Keratinocyte (primary cell): ENCODE measurements at regions not wholly inside any gene's neighbourhood (a gene's known extent, or its start where the extent isn't known, plus 50 kb on each side); places are given as distances from the start of the nearest gene placed in this dataset.

ENCODE experiments used
- DNase-seq: peaks from one replicate; pipeline ENCODE4 v3.0.0-alpha.2; 2011; ENCODE audit warnings: low read depth, missing footprints, low spot score
- FAIRE-seq: peaks from 2 replicates; lab custom pipeline; 2011; peaks lifted over from hg19 to GRCh38; lab: Jason Lieb, UNC
- H2AFZ ChIP-seq: 2 replicates; pipeline ENCODE4 v1.6.0; 2012; ENCODE audit warnings: low read length, control low read depth, inconsistent platforms; ENCODE audit not compliant: control insufficient read depth
- H3K27ac ChIP-seq: 2 replicates; pipeline ENCODE4 v1.5.1; 2011; ENCODE audit warnings: low read length; ENCODE audit not compliant: control insufficient read depth, insufficient read depth
- H3K27me3 ChIP-seq: 3 replicates; pipeline ENCODE4 v1.6.0; 2011; ENCODE audit warnings: low read length; ENCODE audit not compliant: control insufficient read depth, insufficient read depth; ENCODE audit errors: extremely low read depth
- H3K36me3 ChIP-seq, 2 experiments: 2 replicates in 1 of 2; 3 replicates in 1 of 2; pipeline ENCODE4 v1.5.1; 2011; ENCODE audit warnings: low read length in 2 of 2, mild to moderate bottlenecking in 1 of 2; ENCODE audit not compliant: control insufficient read depth in 2 of 2, insufficient read depth in 2 of 2; ENCODE audit errors: extremely low read depth in 1 of 2
- H3K4me1 ChIP-seq: 3 replicates; pipeline ENCODE4 v1.5.1; 2011; ENCODE audit warnings: low read length; ENCODE audit not compliant: control insufficient read depth, insufficient read depth; ENCODE audit errors: extremely low read depth
- H3K4me2 ChIP-seq: 3 replicates; pipeline ENCODE4 v1.6.0; 2011; ENCODE audit warnings: low read depth, low read length; ENCODE audit not compliant: control insufficient read depth, insufficient read depth; ENCODE audit errors: extremely low read depth
- H3K4me3 ChIP-seq, 3 experiments: fragments of 200-600 bp in 1 of 3; sonication (generic) in 1 of 3; 2 replicates in 2 of 3; 3 replicates in 1 of 3; pipeline ENCODE4 v1.5.1; 2011 to 2016; ENCODE audit warnings: low read length in 3 of 3, mild to moderate bottlenecking in 3 of 3, control low read depth in 2 of 3, inconsistent platforms in 1 of 3, low read depth in 1 of 3, mixed read lengths in 1 of 3, mixed run types in 1 of 3, moderate library complexity in 1 of 3; ENCODE audit not compliant: control insufficient read depth in 2 of 3, insufficient read depth in 2 of 3; ENCODE audit errors: extremely low read depth in 1 of 3
- H3K79me2 ChIP-seq: 2 replicates; pipeline ENCODE4 v1.6.0; 2012; ENCODE audit warnings: low read length; ENCODE audit not compliant: control insufficient read depth, insufficient read depth
- H3K9ac ChIP-seq: 3 replicates; pipeline ENCODE4 v1.6.0; 2011; ENCODE audit warnings: low read length; ENCODE audit not compliant: control insufficient read depth, insufficient read depth; ENCODE audit errors: extremely low read depth
- H3K9me1 ChIP-seq: 3 replicates; pipeline ENCODE4 v1.6.0; 2011; ENCODE audit warnings: low read length; ENCODE audit not compliant: control insufficient read depth, insufficient read depth; ENCODE audit errors: extremely low read depth
- H3K9me3 ChIP-seq: 2 replicates; pipeline ENCODE4 v1.5.1; 2012; ENCODE audit warnings: low read depth, low read length; ENCODE audit not compliant: control insufficient read depth
- H4K20me1 ChIP-seq: 3 replicates; pipeline ENCODE4 v1.6.0; 2011; ENCODE audit warnings: low read length; ENCODE audit not compliant: control insufficient read depth, insufficient read depth; ENCODE audit errors: extremely low read depth
- CTCF ChIP-seq, 3 experiments: IDR thresholded peaks in 1 of 3; conservative IDR thresholded peaks in 1 of 3; optimal IDR thresholded peaks in 1 of 3; 2 replicates in 2 of 3; 3 replicates in 1 of 3; pipeline versions ENCODE3 to v1.5.1; 2011; ENCODE audit warnings: low read length in 3 of 3, mild to moderate bottlenecking in 3 of 3, moderate library complexity in 2 of 3, control low read depth in 1 of 3, inconsistent platforms in 1 of 3; ENCODE audit not compliant: insufficient read depth in 2 of 3; ENCODE audit errors: extremely low read depth in 1 of 3
- EZH2 ChIP-seq: IDR thresholded peaks from one replicate; pipeline ENCODE4 v1.6.1; 2012; ENCODE audit warnings: inconsistent platforms, mild to moderate bottlenecking, low read length, moderate library complexity
- dilution Hi-C: fragments of 300-500 bp; cut with MboI; formaldehyde crosslinking; loops from one replicate; pipeline ENCODE4 v1.7.0; 2020; ENCODE audit warnings: low sequenced_read_pairs; ENCODE audit not compliant: extremely low pct_ligation_motif_present

GRCh38 chr3:124444075-124444474, 286.2 kb upstream of the UMPS start:
- no peaks in the 10 kb centered on the region for H3K9me1 ChIP-seq
- H3K4me1 ChIP-seq, result no peaks in the 10 kb centered on the region
- H3K9me3 ChIP-seq, result no peaks in the 10 kb centered on the region
- H4K20me1 ChIP-seq, result no peaks in the 10 kb centered on the region
- no peak for DNase-seq
- H2AFZ ChIP-seq, result no peak overlapping the region
- dilution Hi-C loops, result no loop called here
- no peaks in the 10 kb centered on the region for H3K79me2 ChIP-seq
- H3K4me2 ChIP-seq, result no peak overlapping the region
- H3K4me3 ChIP-seq, result no peak overlapping the region
- H3K27ac ChIP-seq, result no peak overlapping the region
- TF ChIP-seq EZH2, result no peak
- TF ChIP-seq CTCF (optimal IDR thresholded peaks at IDR 0.05 in 1 of 3, IDR thresholded peaks at IDR 0.05 in 1 of 3, conservative IDR thresholded peaks at IDR 0.05 in 1 of 3; ENCODE audit: extremely low read depth in 1 of 3, insufficient read depth in 2 of 3, low read length in 3 of 3), result no peak
- H3K27me3 ChIP-seq, result no peaks in the 10 kb centered on the region
- no peak for FAIRE-seq
- no peaks in the 10 kb centered on the region for H3K36me3 ChIP-seq
- H3K9ac ChIP-seq, result no peak overlapping the region

DNA sequence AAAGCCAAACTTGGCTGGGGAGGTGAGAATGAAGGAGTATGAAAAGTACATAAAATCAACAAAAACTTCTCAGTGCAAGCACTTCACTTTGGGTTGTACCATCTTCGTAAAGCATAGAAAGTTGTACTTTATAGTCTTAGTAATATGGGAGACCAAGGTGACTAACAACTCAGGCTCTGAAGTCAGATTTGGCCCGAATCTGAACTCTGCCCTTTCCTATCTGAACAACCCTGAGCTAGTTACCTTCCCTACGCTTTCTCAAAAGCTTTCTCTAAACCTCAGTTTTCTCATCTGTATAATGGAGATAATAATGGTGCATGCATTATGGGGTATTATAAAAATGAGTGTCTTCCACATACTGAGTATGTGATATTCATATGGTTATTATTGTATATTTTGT, 285.4 kb upstream of the UMPS start:
- dilution Hi-C loops, result no loop called here
- Histone ChIP-seq H3K9me1 (no peaks in the 10 kb centered on the region), H3K9me3 (no peaks in the 10 kb centered on the region), H3K4me2 (no peak overlapping the region), H2AFZ (no peak overlapping the region), H3K79me2 (no peaks in the 10 kb centered on the region), H3K27me3 (no peaks in the 10 kb centered on the region), H3K4me3 (no peak overlapping the region), H4K20me1 (no peaks in the 10 kb centered on the region), H3K4me1 (no peaks in the 10 kb centered on the region), H3K36me3 (no peaks in the 10 kb centered on the region), H3K27ac (no peak overlapping the region), H3K9ac (no peak overlapping the region)
- TF ChIP-seq EZH2 (no peak), CTCF (optimal IDR thresholded peaks at IDR 0.05 in 1 of 3, IDR thresholded peaks at IDR 0.05 in 1 of 3, conservative IDR thresholded peaks at IDR 0.05 in 1 of 3; ENCODE audit: extremely low read depth in 1 of 3, insufficient read depth in 2 of 3, low read length in 3 of 3) (no peak)
- DNase-seq (no peak), FAIRE-seq (no peak)
